OCI-LY7 (cell line): ENCODE measurements at regions not wholly inside any gene's neighbourhood (a gene's known extent, or its start where the extent isn't known, plus 50 kb on each side); places are given as distances from the start of the nearest gene placed in this dataset.

Experiments used
- BruUV-seq: library from RNA; stranded (reverse); fragments of 400-500 nt; replicated peaks from 2 replicates; lab custom pipeline; 2021; lab: Mats Ljungman, UMichigan
- CTCF ChIA-PET: fragments of 300-600 bp; sonication (Branson Sonifier 250); formaldehyde crosslinking; loops from one replicate; lab custom pipeline; 2022; ENCODE audit warnings: antibody characterized with exemption; ENCODE audit not compliant: unreplicated experiment; lab: Charles Lee
- POLR2A ChIA-PET: fragments of 300-600 bp; sonication (Branson Sonifier 250); formaldehyde crosslinking; loops from one replicate; lab custom pipeline; 2022; ENCODE audit warnings: antibody characterized with exemption; lab: Charles Lee
- DNase-seq: peaks from one replicate; pipeline ENCODE4 v3.0.0-alpha.2; 2015; ENCODE audit warnings: low spot score
- H2AFZ ChIP-seq: fragments of 200-600 bp; sonication (generic), shearing (Covaris generic); 2 replicates; pipeline ENCODE4 v1.6.1; 2014; ENCODE audit warnings: mild to moderate bottlenecking, antibody characterized with exemption, low read length, moderate library complexity
- H3K27ac ChIP-seq: fragments of 200-600 bp; sonication (generic); 2 replicates; pipeline ENCODE4 v1.5.1; 2014; ENCODE audit warnings: mixed run types, low read depth, mild to moderate bottlenecking, moderate library complexity, low read length, inconsistent platforms; ENCODE audit not compliant: poor library complexity, severe bottlenecking
- H3K36me3 ChIP-seq: fragments of 200-600 bp; sonication (generic); 2 replicates; pipeline ENCODE4 v1.6.1; 2014; ENCODE audit warnings: mild to moderate bottlenecking, antibody characterized with exemption, low read length, moderate library complexity, mixed read lengths; ENCODE audit not compliant: insufficient read depth
- H3K4me1 ChIP-seq: fragments of 200-600 bp; sonication (generic); 2 replicates; pipeline ENCODE4 v1.5.1; 2014; ENCODE audit warnings: mild to moderate bottlenecking, low read length; ENCODE audit not compliant: insufficient read depth, poor library complexity, severe bottlenecking
- H3K4me2 ChIP-seq: fragments of 200-600 bp; sonication (generic); 2 replicates; pipeline ENCODE4 v1.6.1; 2014; ENCODE audit warnings: mild to moderate bottlenecking, low read length
- H3K4me3 ChIP-seq: fragments of 200-600 bp; sonication (generic); 2 replicates; pipeline ENCODE4 v1.5.1; 2014; ENCODE audit warnings: mild to moderate bottlenecking, low read depth, low read length; ENCODE audit not compliant: poor library complexity, severe bottlenecking
- H3K79me2 ChIP-seq: fragments of 200-600 bp; sonication (generic); 2 replicates; pipeline ENCODE4 v1.6.1; 2016; ENCODE audit warnings: low read depth, mild to moderate bottlenecking, low read length, moderate library complexity, mixed read lengths; ENCODE audit not compliant: insufficient read depth
- H3K9me2 ChIP-seq: fragments of 200-600 bp; sonication (generic); 2 replicates; pipeline ENCODE4 v1.6.1; 2016; ENCODE audit warnings: mild to moderate bottlenecking, low read length, mixed read lengths; ENCODE audit not compliant: insufficient read depth
- H3K9me3 ChIP-seq: fragments of 200-600 bp; sonication (generic); 2 replicates; pipeline ENCODE4 v1.6.1; 2014; ENCODE audit warnings: mild to moderate bottlenecking, mixed run types, low read length, mixed read lengths
- H4K20me1 ChIP-seq: fragments of 200-600 bp; sonication (generic); 2 replicates; pipeline ENCODE4 v1.6.1; 2014; ENCODE audit warnings: mild to moderate bottlenecking, antibody characterized with exemption, low read length, moderate library complexity, mixed read lengths; ENCODE audit not compliant: insufficient read depth
- EZH2phosphoT487 ChIP-seq: fragments of 200-600 bp; sonication (generic); IDR thresholded peaks from 2 replicates; pipeline ENCODE4 v1.6.1; 2018; ENCODE audit warnings: low read depth, borderline replicate concordance, mild to moderate bottlenecking, mixed run types, antibody characterized with exemption, low read length, moderate library complexity, mixed read lengths
- intact Hi-C: fragments of 100-400 bp; cut with micrococcal nuclease; formaldehyde crosslinking; loops from one replicate; pipeline ENCODE4 v1.10.0; 2022; ENCODE audit not compliant: unreplicated experiment
- TF ChIP-seq, protein P1 (sequence below): fragments of 200-600 bp; sonication (generic); conservative IDR thresholded peaks from 2 replicates; pipeline ENCODE4 v1.5.1; 2014; ENCODE audit warnings: mild to moderate bottlenecking, antibody characterized with exemption, low read length, moderate library complexity, mixed read lengths

DNA sequence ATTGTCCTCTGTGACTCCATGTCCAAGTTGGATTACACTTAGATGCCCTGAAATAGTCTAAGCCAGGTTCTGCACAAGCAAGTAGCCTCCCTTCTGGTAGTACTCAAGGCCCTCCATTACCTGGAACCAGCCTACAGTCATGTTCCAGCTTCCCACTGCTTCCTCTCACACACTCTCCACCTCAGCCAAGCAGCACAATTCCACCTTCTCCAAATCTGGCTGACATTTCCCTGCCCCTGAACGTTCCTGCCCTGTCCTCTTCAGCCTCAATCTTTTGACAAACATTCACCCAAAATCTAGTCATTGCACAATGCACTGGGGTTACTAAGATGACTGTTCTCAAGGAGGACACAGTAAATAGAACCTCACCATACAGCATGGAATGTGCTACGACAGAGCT lies 95.3 kb upstream of the KLHL29 start:
- ChIA-PET CTCF (no interaction called here), POLR2A (no interaction called here)
- Histone ChIP-seq H3K4me1 (no peaks in the 10 kb centered on the region), H3K79me2 (no peaks in the 10 kb centered on the region), H4K20me1 (no peaks in the 10 kb centered on the region), H3K27ac (no peak overlapping the region), H3K4me2 (no peak overlapping the region), H2AFZ (no peak overlapping the region), H3K4me3 (no peak overlapping the region), H3K36me3 (no peaks in the 10 kb centered on the region), H3K9me2 (no peaks in the 10 kb centered on the region), H3K9me3 (no peaks in the 10 kb centered on the region)
- no peak for TF ChIP-seq EZH2phosphoT487
- TF ChIP-seq, protein P1, sequence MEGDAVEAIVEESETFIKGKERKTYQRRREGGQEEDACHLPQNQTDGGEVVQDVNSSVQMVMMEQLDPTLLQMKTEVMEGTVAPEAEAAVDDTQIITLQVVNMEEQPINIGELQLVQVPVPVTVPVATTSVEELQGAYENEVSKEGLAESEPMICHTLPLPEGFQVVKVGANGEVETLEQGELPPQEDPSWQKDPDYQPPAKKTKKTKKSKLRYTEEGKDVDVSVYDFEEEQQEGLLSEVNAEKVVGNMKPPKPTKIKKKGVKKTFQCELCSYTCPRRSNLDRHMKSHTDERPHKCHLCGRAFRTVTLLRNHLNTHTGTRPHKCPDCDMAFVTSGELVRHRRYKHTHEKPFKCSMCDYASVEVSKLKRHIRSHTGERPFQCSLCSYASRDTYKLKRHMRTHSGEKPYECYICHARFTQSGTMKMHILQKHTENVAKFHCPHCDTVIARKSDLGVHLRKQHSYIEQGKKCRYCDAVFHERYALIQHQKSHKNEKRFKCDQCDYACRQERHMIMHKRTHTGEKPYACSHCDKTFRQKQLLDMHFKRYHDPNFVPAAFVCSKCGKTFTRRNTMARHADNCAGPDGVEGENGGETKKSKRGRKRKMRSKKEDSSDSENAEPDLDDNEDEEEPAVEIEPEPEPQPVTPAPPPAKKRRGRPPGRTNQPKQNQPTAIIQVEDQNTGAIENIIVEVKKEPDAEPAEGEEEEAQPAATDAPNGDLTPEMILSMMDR: no peak
- BruUV-seq: no TSS peak
- DNase-seq: no peak
- intact Hi-C loops: no loop called here

GRCh38 chr2:23291239-23291638 lies 93.7 kb upstream of the KLHL29 start:
- POLR2A ChIA-PET: no interaction called here
- no peaks in the 10 kb centered on the region for H3K36me3 ChIP-seq
- CTCF ChIA-PET: no interaction called here

DNA sequence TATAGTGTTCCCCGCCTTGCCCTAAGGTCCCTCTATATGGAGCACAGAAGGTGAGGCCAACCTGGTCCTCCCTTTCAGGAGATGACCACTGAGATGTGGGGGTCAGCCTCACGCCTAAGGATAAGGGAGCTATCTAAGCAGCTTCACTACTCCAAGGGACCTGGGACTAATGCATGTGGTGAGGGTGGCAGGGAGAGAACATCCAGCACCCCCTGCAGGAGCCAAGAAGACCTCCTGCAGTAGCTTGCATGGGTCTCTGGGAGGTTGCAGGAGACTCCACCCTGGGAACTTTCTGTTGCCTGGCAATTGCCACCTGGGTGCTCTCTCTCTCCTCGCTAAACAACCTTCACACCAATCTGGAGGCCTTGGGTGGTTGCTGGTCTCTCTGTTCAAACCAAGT lies 93.0 kb upstream of the KLHL29 start:
- no peak for TF ChIP-seq EZH2phosphoT487
- TF ChIP-seq, protein P1: no peak
- Histone ChIP-seq H4K20me1 (no peaks in the 10 kb centered on the region), H3K27ac (no peak overlapping the region), H3K9me2 (no peaks in the 10 kb centered on the region), H3K4me1 (no peaks in the 10 kb centered on the region), H3K4me2 (no peak overlapping the region), H3K79me2 (no peaks in the 10 kb centered on the region), H2AFZ (no peak overlapping the region), H3K9me3 (no peaks in the 10 kb centered on the region), H3K36me3 (no peaks in the 10 kb centered on the region), H3K4me3 (no peak overlapping the region)
- intact Hi-C loops: no loop called here
- DNase-seq: no peak
- ChIA-PET CTCF (no interaction called here), POLR2A (no interaction called here)
- BruUV-seq: no TSS peak

More at GRCh38 chr2:23291239-23291638, 93.7 kb upstream of the KLHL29 start:
- Histone ChIP-seq H3K27ac (no peak overlapping the region), H2AFZ (no peak overlapping the region), H3K4me2 (no peak overlapping the region), H4K20me1 (no peaks in the 10 kb centered on the region), H3K9me2 (no peaks in the 10 kb centered on the region), H3K9me3 (no peaks in the 10 kb centered on the region), H3K4me3 (no peak overlapping the region), H3K79me2 (no peaks in the 10 kb centered on the region), H3K4me1 (no peaks in the 10 kb centered on the region)
- BruUV-seq: no TSS peak
- intact Hi-C loops: no loop called here
- no peak for DNase-seq
- TF ChIP-seq EZH2phosphoT487: no peak
- TF ChIP-seq, protein P1: no peak
